ENCODE measurements at regions not wholly inside any gene's neighbourhood (a gene's known extent, or its start where the extent isn't known, plus 50 kb on each side); places are given as distances from the start of the nearest gene placed in this dataset.

DNA sequence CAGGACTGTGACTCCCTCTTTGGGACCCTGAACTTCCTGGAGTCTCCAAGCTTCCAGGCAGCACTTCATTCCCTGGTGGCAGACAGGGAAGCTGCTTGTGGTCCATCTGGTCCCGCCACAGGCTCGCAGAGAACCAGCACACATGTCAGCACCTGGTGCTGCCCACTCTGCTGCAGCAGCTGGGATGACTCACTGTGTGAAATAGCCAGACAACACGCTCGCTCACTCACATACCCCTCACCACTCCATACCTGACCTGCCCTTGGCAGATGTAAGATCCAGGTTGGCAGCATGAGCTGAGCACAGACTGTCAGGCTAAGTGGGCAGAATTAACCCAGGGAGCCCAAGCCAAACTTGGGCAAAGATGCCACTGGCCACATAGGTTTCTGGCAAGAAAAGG is 613.5 kb downstream of the PCDH18 start:
- in situ Hi-C loops (cut with MboI): no loop called here
- TF ChIP-seq BCLAF1 (IDR thresholded peaks at IDR 0.05) (no peak), IKZF2 (IDR thresholded peaks at IDR 0.05) (no peak), TCF7 (IDR thresholded peaks at IDR 0.05; ENCODE audit: borderline replicate concordance) (no peak)
- RAD21 ChIA-PET (ENCODE audit: unreplicated experiment): no interaction called here
- CTCF ChIA-PET: no interaction called here
- Histone ChIP-seq H4K20me1 (ENCODE audit: control insufficient read depth, insufficient read depth) (no peaks in the 10 kb centered on the region), H3K4me2 (ENCODE audit: control insufficient read depth, insufficient read depth) (no peak overlapping the region), H3K36me3 (ENCODE audit: control insufficient read depth in 2 of 2, insufficient read depth in 2 of 2, low read length in 1 of 2) (no peaks in the 10 kb centered on the region), H3K79me2 (ENCODE audit: control insufficient read depth, insufficient read depth, low read length) (no peaks in the 10 kb centered on the region), H3K27ac (ENCODE audit: control insufficient read depth, insufficient read depth) (no peak overlapping the region), H3K27me3 (replicated peaks in 1 of 2; ENCODE audit: control insufficient read depth in 2 of 2, insufficient read depth in 2 of 2, low read length in 1 of 2) (no peaks in the 10 kb centered on the region; a peak in 1 of 4 replicates), H3K9me3 (replicated peaks; ENCODE audit: control insufficient read depth, insufficient read depth, low read length) (no peaks in the 10 kb centered on the region), H3K4me1 (ENCODE audit: control insufficient read depth, insufficient read depth, low read length) (no peaks in the 10 kb centered on the region), H2AFZ (ENCODE audit: control insufficient read depth, low read depth, low read length) (no peak overlapping the region), H3K9ac (ENCODE audit: control insufficient read depth, insufficient read depth, low read length) (no peak overlapping the region), H3K4me3 (no peak overlapping the region)
- DNase-seq (ENCODE audit: low read depth, low spot score) (no peak), ATAC-seq (no peak), FAIRE-seq (no peak)
- POLR2A ChIA-PET: no interaction called here
- SMC1A ChIA-PET (ENCODE audit: uncharacterized antibody, unreplicated experiment): no interaction called here
- BruUV-seq (replicated peaks): no TSS peak
- intact Hi-C loops (cut with micrococcal nuclease; ENCODE audit: unreplicated experiment): no loop called here
- 29% methylated on average over 4 of the region's 4 CpGs for WGBS (ENCODE audit: insufficient coverage, insufficient replicate concordance, low lambda C conversion rate, missing lambda C conversion rate)

DNA sequence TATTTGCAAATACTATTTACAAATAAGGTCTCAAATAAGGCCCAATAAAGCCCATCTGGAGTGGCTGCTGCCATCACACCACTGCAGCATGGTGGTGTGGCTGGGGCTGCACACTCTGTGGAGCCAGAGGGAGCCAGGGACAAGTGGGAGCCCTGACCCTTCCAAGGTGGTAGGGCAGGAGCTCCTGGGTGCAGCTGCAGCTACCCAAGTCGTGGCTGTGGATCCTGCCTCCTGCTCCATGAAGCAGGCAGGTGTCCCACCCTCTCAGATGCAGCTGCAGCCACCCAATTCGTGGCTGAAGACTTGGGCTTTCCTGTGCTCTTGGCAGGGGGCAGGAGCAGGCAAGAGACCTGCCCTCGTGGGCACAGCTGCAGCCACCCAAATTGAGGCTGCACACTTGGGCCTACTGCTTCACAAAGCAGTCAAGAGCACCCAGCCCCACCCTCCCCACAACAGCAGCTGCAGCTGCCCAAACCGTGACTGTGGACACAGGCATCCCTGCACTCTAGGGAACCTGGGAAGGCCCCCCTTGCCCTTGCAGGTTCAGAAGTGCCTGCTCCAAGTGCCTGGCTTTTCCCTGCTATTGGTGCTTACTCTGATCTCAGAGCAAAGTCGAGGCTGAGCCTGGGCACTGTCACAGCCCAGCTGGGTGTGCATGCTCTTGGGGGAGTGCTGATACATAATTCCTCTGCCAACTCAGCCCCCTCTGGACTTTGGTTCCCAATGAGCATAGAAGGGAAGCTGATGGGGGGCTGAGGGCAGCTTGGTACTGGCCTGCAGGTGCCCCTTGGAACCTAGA is 614.8 kb downstream of the PCDH18 start:
- 3% methylated on average over 5 of the region's 5 CpGs for WGBS (ENCODE audit: insufficient coverage, insufficient replicate concordance, low lambda C conversion rate, missing lambda C conversion rate)
- H3K4me2 ChIP-seq (ENCODE audit: control insufficient read depth, insufficient read depth): no peak overlapping the region
- H2AFZ ChIP-seq (ENCODE audit: control insufficient read depth, low read depth, low read length): no peak overlapping the region
- H3K9me3 ChIP-seq (replicated peaks; ENCODE audit: control insufficient read depth, insufficient read depth, low read length): no peaks in the 10 kb centered on the region
- no TSS peak for BruUV-seq (replicated peaks)
- ChIA-PET RAD21 (ENCODE audit: unreplicated experiment) (no interaction called here), SMC1A (ENCODE audit: uncharacterized antibody, unreplicated experiment) (no interaction called here), CTCF (no interaction called here), POLR2A (no interaction called here)
- no peak overlapping the region for H3K9ac ChIP-seq (ENCODE audit: control insufficient read depth, insufficient read depth, low read length)
- H3K27me3 ChIP-seq (replicated peaks in 1 of 2; ENCODE audit: control insufficient read depth in 2 of 2, insufficient read depth in 2 of 2, low read length in 1 of 2): no peaks in the 10 kb centered on the region; a peak in 1 of 4 replicates
- FAIRE-seq (no peak), ATAC-seq (no peak), DNase-seq (ENCODE audit: low read depth, low spot score) (no peak)
- H3K4me1 ChIP-seq (ENCODE audit: control insufficient read depth, insufficient read depth, low read length): no peaks in the 10 kb centered on the region
- in situ Hi-C loops (cut with MboI): no loop called here
- H3K27ac ChIP-seq (ENCODE audit: control insufficient read depth, insufficient read depth): no peak overlapping the region
- intact Hi-C loops (cut with micrococcal nuclease; ENCODE audit: unreplicated experiment): no loop called here
- H3K36me3 ChIP-seq (ENCODE audit: control insufficient read depth in 2 of 2, insufficient read depth in 2 of 2, low read length in 1 of 2): no peaks in the 10 kb centered on the region
- no peaks in the 10 kb centered on the region for H4K20me1 ChIP-seq (ENCODE audit: control insufficient read depth, insufficient read depth)
- H3K4me3 ChIP-seq: no peak overlapping the region
- no peaks in the 10 kb centered on the region for H3K79me2 ChIP-seq (ENCODE audit: control insufficient read depth, insufficient read depth, low read length)
- no peak for TF ChIP-seq CREM (IDR thresholded peaks at IDR 0.05; ENCODE audit: low read depth)
- TF ChIP-seq NRF1 (conservative IDR thresholded peaks at IDR 0.05; ENCODE audit: low read depth, low read length): no peak
- TF ChIP-seq CUX1 (IDR thresholded peaks at IDR 0.05; ENCODE audit: insufficient replicate concordance, low read depth, low read length): no peak
- TF ChIP-seq BACH1 (IDR thresholded peaks at IDR 0.05; ENCODE audit: borderline replicate concordance): no peak
- TF ChIP-seq FOXM1 (IDR thresholded peaks at IDR 0.05; ENCODE audit: low read depth, low read length): no peak
- no peak for TF ChIP-seq RFX5 (IDR thresholded peaks at IDR 0.05; ENCODE audit: low read depth, low read length)
- TF ChIP-seq YY1 (IDR thresholded peaks at IDR 0.05; ENCODE audit: low read depth, low read length): no peak
